H1 (cell line): ENCODE measurements at regions not wholly inside any gene's neighbourhood (a gene's known extent, or its start where the extent isn't known, plus 50 kb on each side); places are given as distances from the start of the nearest gene placed in this dataset.

Experiments used
- CTCF ChIA-PET: fragments of 300-600 bp; sonication (Branson Sonifier 250); formaldehyde crosslinking; loops from one replicate; lab custom pipeline; 2021; ENCODE audit not compliant: partially characterized antibody; lab: Charles Lee
- POLR2A ChIA-PET: fragments of 300-600 bp; sonication (Branson Sonifier 250); formaldehyde crosslinking; loops from one replicate; lab custom pipeline; 2021; ENCODE audit warnings: inconsistent platforms; ENCODE audit not compliant: partially characterized antibody; lab: Charles Lee
- DNase-seq, 2 experiments: peaks; one replicate each; pipeline versions ENCODE4 v3.0.0 to v3.0.0-alpha.2; 2010 to 2022; ENCODE audit warnings: low spot score in 2 of 2, low read depth in 1 of 2, mixed read lengths in 1 of 2
- FAIRE-seq: peaks from 2 replicates; lab custom pipeline; 2011; peaks lifted over from hg19 to GRCh38; lab: Jason Lieb, UNC
- H2AFZ ChIP-seq: 2 replicates; pipeline ENCODE4 v1.8.1; 2012; ENCODE audit warnings: low read length, inconsistent platforms
- H2AK5ac ChIP-seq: 2 replicates; pipeline ENCODE4 v1.6.1; 2013; ENCODE audit warnings: low read depth, low read length
- H2BK120ac ChIP-seq: replicated peaks from 2 replicates; pipeline ENCODE3; 2013; ENCODE audit warnings: low read depth, low read length, inconsistent platforms
- H2BK12ac ChIP-seq: 2 replicates; pipeline ENCODE4 v1.6.1; 2013; ENCODE audit warnings: low read depth, low read length
- H2BK15ac ChIP-seq: 2 replicates; pipeline ENCODE4 v1.6.1; 2013; ENCODE audit warnings: low read length
- H2BK20ac ChIP-seq: 2 replicates; pipeline ENCODE4 v1.6.1; 2013; ENCODE audit warnings: low read length
- H2BK5ac ChIP-seq: 2 replicates; pipeline ENCODE4 v1.6.1; 2013; ENCODE audit warnings: low read depth, low read length
- H3K14ac ChIP-seq: 2 replicates; pipeline ENCODE4 v1.6.1; 2013; ENCODE audit warnings: inconsistent platforms; ENCODE audit not compliant: insufficient read length
- H3K18ac ChIP-seq: 2 replicates; pipeline ENCODE4 v1.6.1; 2013; ENCODE audit warnings: low read length; ENCODE audit errors: extremely low read depth
- H3K23ac ChIP-seq: 2 replicates; pipeline ENCODE4 v1.6.1; 2013; ENCODE audit warnings: inconsistent platforms; ENCODE audit not compliant: insufficient read length
- H3K23me2 ChIP-seq: 2 replicates; pipeline ENCODE4 v1.6.1; 2013; ENCODE audit warnings: low read depth, low read length
- H3K27ac ChIP-seq: 2 replicates; pipeline ENCODE4 v1.6.1; 2011; ENCODE audit warnings: low read depth, low read length, inconsistent platforms
- H3K27me3 ChIP-seq, 4 experiments: replicated peaks in 1 of 4; 1 replicate in 1 of 4; 2 replicates in 3 of 4; pipeline versions ENCODE4 v1.6.1 to v1.8.1; 2011 to 2013; ENCODE audit warnings: low read length in 3 of 4, mild to moderate bottlenecking in 3 of 4, inconsistent platforms in 2 of 4, mixed read lengths in 2 of 4, moderate library complexity in 1 of 4; ENCODE audit not compliant: control insufficient read depth in 3 of 4, insufficient read depth in 3 of 4; ENCODE audit errors: extremely low read depth in 1 of 4
- H3K36me3 ChIP-seq, 4 experiments: 2 replicates each; pipeline versions ENCODE4 v1.6.1 to v1.8.1; 2011 to 2013; ENCODE audit warnings: mild to moderate bottlenecking in 4 of 4, low read length in 3 of 4, moderate library complexity in 2 of 4, control low read depth in 1 of 4, inconsistent platforms in 1 of 4; ENCODE audit not compliant: insufficient read depth in 4 of 4, control insufficient read depth in 2 of 4
- H3K4ac ChIP-seq: replicated peaks from 2 replicates; pipeline ENCODE3; 2013; ENCODE audit warnings: low read length, low read depth, mixed read lengths, inconsistent platforms; ENCODE audit not compliant: insufficient read length
- H3K4me1 ChIP-seq, 4 experiments: replicated peaks in 1 of 4; 1 replicate in 1 of 4; 2 replicates in 3 of 4; pipeline versions ENCODE4 v1.6.1 to v1.8.1; 2011 to 2013; ENCODE audit warnings: low read length in 3 of 4, inconsistent platforms in 2 of 4, mixed read lengths in 1 of 4; ENCODE audit not compliant: insufficient read depth in 4 of 4, control insufficient read depth in 3 of 4
- H3K4me2 ChIP-seq, 2 experiments: 2 replicates each; pipeline versions ENCODE4 v1.6.1 to v1.8.1; 2011 to 2013; ENCODE audit warnings: low read depth in 2 of 2, low read length in 2 of 2, control low read depth in 1 of 2, inconsistent platforms in 1 of 2, mild to moderate bottlenecking in 1 of 2; ENCODE audit not compliant: insufficient read depth in 1 of 2
- H3K4me3 ChIP-seq, 4 experiments: fragments of 200-600, 300-600 bp in 1 of 4; sonication (generic), shearing (Covaris generic), sonication (Bioruptor Twin) in 1 of 4; 2 replicates each; pipeline versions ENCODE4 v1.5.1 to v1.8.1; 2011 to 2016; ENCODE audit warnings: low read length in 4 of 4, low read depth in 3 of 4, control low read depth in 2 of 4, inconsistent platforms in 2 of 4, mild to moderate bottlenecking in 2 of 4, mixed read lengths in 1 of 4, moderate library complexity in 1 of 4; ENCODE audit not compliant: insufficient read depth in 2 of 4; ENCODE audit errors: extremely low read depth in 1 of 4
- H3K56ac ChIP-seq: replicated peaks from 2 replicates; pipeline ENCODE3; 2013; ENCODE audit warnings: low read depth, mild to moderate bottlenecking, mixed read lengths, low read length, inconsistent platforms; ENCODE audit not compliant: insufficient read length
- H3K79me1 ChIP-seq: 2 replicates; pipeline ENCODE4 v1.6.1; 2013; ENCODE audit warnings: low read depth, low read length, control low read depth
- H3K79me2 ChIP-seq, 2 experiments: 2 replicates each; pipeline versions ENCODE4 v1.6.1 to v1.8.1; 2012 to 2013; ENCODE audit warnings: low read length in 2 of 2, mild to moderate bottlenecking in 2 of 2, inconsistent platforms in 1 of 2; ENCODE audit not compliant: insufficient read depth in 2 of 2, control insufficient read depth in 1 of 2
- H3K9ac ChIP-seq, 4 experiments: replicated peaks in 1 of 4; 1 replicate in 1 of 4; 2 replicates in 3 of 4; pipeline versions ENCODE4 v1.6.1 to v1.8.1; 2011 to 2013; ENCODE audit warnings: low read depth in 3 of 4, low read length in 3 of 4, control low read depth in 2 of 4, mild to moderate bottlenecking in 2 of 4, moderate library complexity in 2 of 4, inconsistent platforms in 1 of 4; ENCODE audit errors: extremely low read depth in 1 of 4
- H3K9me3 ChIP-seq, 2 experiments: 2 replicates each; pipeline versions ENCODE4 v1.6.1 to v1.8.1; 2012 to 2013; ENCODE audit warnings: mild to moderate bottlenecking in 2 of 2, moderate library complexity in 2 of 2, control low read depth in 1 of 2, inconsistent platforms in 1 of 2, low read depth in 1 of 2, low read length in 1 of 2, mixed read lengths in 1 of 2; ENCODE audit not compliant: insufficient read depth in 2 of 2
- H4K20me1 ChIP-seq, 2 experiments: replicated peaks in 1 of 2; 2 replicates each; pipeline versions ENCODE3 to v1.8.1; 2011 to 2013; ENCODE audit warnings: inconsistent platforms in 2 of 2, low read length in 2 of 2, mild to moderate bottlenecking in 1 of 2; ENCODE audit not compliant: insufficient read depth in 2 of 2, control insufficient read depth in 1 of 2
- H4K5ac ChIP-seq: 2 replicates; pipeline ENCODE4 v1.6.1; 2013; ENCODE audit warnings: low read length, low read depth, mixed read lengths, inconsistent platforms; ENCODE audit not compliant: insufficient read length
- H4K8ac ChIP-seq: 2 replicates; pipeline ENCODE4 v1.8.0; 2013; ENCODE audit warnings: mild to moderate bottlenecking, moderate library complexity, low read length, inconsistent platforms; ENCODE audit not compliant: insufficient read depth; ENCODE audit errors: extremely low read depth
- H4K91ac ChIP-seq: replicated peaks from 2 replicates; pipeline ENCODE3; 2013; ENCODE audit warnings: low read length, mixed read lengths, inconsistent platforms; ENCODE audit not compliant: insufficient read length
- CTBP2 ChIP-seq: IDR thresholded peaks from 2 replicates; pipeline ENCODE4 v1.7.0; 2011; ENCODE audit warnings: borderline replicate concordance, mild to moderate bottlenecking, moderate library complexity, mixed read lengths, low read length; ENCODE audit not compliant: insufficient read depth, insufficient read length
- GTF2F1 ChIP-seq: IDR thresholded peaks from 2 replicates; pipeline ENCODE4 v1.6.1; 2012; ENCODE audit warnings: low read depth, low read length, improper control_type of control experiment, borderline replicate concordance
- HDAC6 ChIP-seq: IDR thresholded peaks from one replicate; pipeline ENCODE4 v1.7.1; 2012; ENCODE audit warnings: low read depth, mild to moderate bottlenecking, inconsistent platforms, low read length, moderate library complexity
- RBBP5 ChIP-seq: IDR thresholded peaks from 2 replicates; pipeline ENCODE4 v1.7.1; 2012; ENCODE audit warnings: low read depth, mild to moderate bottlenecking, inconsistent platforms, low read length, moderate library complexity, borderline replicate concordance
- SIN3A ChIP-seq, 2 experiments: IDR thresholded peaks in 1 of 2; conservative IDR thresholded peaks in 1 of 2; 2 replicates each; pipeline ENCODE4 v1.6.1; 2011 to 2012; ENCODE audit warnings: low read length in 2 of 2, improper control_type of control experiment in 1 of 2, low read depth in 1 of 2, mild to moderate bottlenecking in 1 of 2
- TF ChIP-seq, protein P1 (sequence below): IDR thresholded peaks from 2 replicates; pipeline ENCODE4 v1.6.1; 2012; ENCODE audit warnings: inconsistent platforms
- TF ChIP-seq, protein P2 (sequence below): IDR thresholded peaks from 2 replicates; pipeline ENCODE4 v1.6.1; 2011; ENCODE audit warnings: low read length, improper control_type of control experiment
- TF ChIP-seq, protein P3 (sequence below): IDR thresholded peaks from 2 replicates; pipeline ENCODE4 v1.6.1; 2012; ENCODE audit warnings: low read length, inconsistent platforms
- TF ChIP-seq, protein P4 (sequence below): IDR thresholded peaks from 2 replicates; pipeline ENCODE4 v1.6.1; 2011; ENCODE audit warnings: low read depth, mild to moderate bottlenecking, low read length; ENCODE audit not compliant: insufficient read depth

DNA sequence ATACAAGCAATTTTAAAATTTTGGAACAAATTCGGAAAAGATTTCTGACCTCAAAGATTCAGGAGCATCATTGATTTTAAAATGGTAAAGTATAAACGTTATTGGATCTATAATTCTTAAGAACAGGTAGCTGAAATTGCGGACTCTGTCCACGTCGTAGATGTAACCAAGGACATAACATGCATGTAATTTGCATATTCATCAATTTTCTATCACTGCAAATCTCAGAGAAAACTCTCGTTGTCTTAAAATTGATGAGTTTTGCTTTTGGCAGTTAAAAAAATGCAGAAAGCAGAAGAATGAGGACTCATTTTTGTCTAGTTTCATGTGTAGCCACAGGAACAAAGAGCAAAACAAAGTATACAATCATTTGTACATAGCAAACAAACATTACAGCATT is 1094.4 kb downstream of the SI start (continued):
- TF ChIP-seq HDAC6, result no peak

DNA sequence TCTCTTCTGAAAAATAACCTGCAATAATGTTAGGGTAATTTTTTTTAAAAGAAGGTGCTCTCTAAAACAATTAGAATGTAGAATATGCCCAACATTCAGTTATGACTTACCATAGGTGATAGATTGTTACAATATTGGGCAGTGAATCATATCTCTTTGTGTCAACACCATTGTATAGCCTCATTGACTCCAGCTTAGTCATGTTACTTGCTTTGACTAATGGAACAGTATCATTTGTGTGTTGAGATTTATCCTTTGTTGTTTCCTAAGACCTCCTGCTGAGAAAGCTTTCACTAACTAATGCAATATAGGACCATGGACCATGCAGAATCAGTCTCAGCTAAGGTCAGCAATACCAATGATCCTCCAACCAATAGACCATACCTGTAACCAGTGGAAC is 1106.4 kb downstream of the SI start:
- no peak overlapping the region for H2BK15ac ChIP-seq
- H3K79me2 ChIP-seq, result no peaks in the 10 kb centered on the region
- no peak overlapping the region for H3K9ac ChIP-seq
- H4K5ac ChIP-seq, result no peak overlapping the region
- H3K14ac ChIP-seq, result no peak overlapping the region
- no peaks in the 10 kb centered on the region for H3K79me1 ChIP-seq
- CTCF ChIA-PET, result interaction anchor here (0.9 to 2.0 kb wide), 4 partner anchors 11 to 192 kb away, joined by 3 to 5 read pairs (median 4); no protein-coding TSS in a partner anchor
- H4K91ac ChIP-seq, result no peak overlapping the region
- no peaks in the 10 kb centered on the region for H3K23me2 ChIP-seq
- H2AFZ ChIP-seq, result no peak overlapping the region
- POLR2A ChIA-PET, result no interaction called here
- H2BK120ac ChIP-seq, result no peak overlapping the region
- H3K9me3 ChIP-seq, result no peaks in the 10 kb centered on the region
- FAIRE-seq (no peak), DNase-seq (no peak)
- H3K4ac ChIP-seq, result no peak overlapping the region
- no peaks in the 10 kb centered on the region for H3K27me3 ChIP-seq
- H3K4me2 ChIP-seq, result no peak overlapping the region
- H4K20me1 ChIP-seq, result no peaks in the 10 kb centered on the region
- no peak overlapping the region for H2BK12ac ChIP-seq
- H4K8ac ChIP-seq, result no peak overlapping the region
- no peak overlapping the region for H3K18ac ChIP-seq
- no peak overlapping the region for H3K27ac ChIP-seq
- H2BK20ac ChIP-seq, result no peak overlapping the region
- no peak overlapping the region for H2AK5ac ChIP-seq
- no peaks in the 10 kb centered on the region for H3K36me3 ChIP-seq
- no peak overlapping the region for H2BK5ac ChIP-seq
- H3K4me3 ChIP-seq, result no peak overlapping the region
- no peak overlapping the region for H3K23ac ChIP-seq
- H3K56ac ChIP-seq, result no peak overlapping the region
- H3K4me1 ChIP-seq, result no peaks in the 10 kb centered on the region
- no peak for TF ChIP-seq SIN3A (conservative IDR thresholded peaks at IDR 0.05 in 1 of 2, IDR thresholded peaks at IDR 0.05 in 1 of 2; ENCODE audit: low read depth in 1 of 2, low read length in 2 of 2)
- no peak for TF ChIP-seq GTF2F1
- TF ChIP-seq, protein P1, sequence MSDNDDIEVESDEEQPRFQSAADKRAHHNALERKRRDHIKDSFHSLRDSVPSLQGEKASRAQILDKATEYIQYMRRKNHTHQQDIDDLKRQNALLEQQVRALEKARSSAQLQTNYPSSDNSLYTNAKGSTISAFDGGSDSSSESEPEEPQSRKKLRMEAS, result no peak
- TF ChIP-seq, protein P2, sequence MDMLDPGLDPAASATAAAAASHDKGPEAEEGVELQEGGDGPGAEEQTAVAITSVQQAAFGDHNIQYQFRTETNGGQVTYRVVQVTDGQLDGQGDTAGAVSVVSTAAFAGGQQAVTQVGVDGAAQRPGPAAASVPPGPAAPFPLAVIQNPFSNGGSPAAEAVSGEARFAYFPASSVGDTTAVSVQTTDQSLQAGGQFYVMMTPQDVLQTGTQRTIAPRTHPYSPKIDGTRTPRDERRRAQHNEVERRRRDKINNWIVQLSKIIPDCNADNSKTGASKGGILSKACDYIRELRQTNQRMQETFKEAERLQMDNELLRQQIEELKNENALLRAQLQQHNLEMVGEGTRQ, result no peak
- TF ChIP-seq, protein P3, sequence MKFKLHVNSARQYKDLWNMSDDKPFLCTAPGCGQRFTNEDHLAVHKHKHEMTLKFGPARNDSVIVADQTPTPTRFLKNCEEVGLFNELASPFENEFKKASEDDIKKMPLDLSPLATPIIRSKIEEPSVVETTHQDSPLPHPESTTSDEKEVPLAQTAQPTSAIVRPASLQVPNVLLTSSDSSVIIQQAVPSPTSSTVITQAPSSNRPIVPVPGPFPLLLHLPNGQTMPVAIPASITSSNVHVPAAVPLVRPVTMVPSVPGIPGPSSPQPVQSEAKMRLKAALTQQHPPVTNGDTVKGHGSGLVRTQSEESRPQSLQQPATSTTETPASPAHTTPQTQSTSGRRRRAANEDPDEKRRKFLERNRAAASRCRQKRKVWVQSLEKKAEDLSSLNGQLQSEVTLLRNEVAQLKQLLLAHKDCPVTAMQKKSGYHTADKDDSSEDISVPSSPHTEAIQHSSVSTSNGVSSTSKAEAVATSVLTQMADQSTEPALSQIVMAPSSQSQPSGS, result no peak
- no peak for TF ChIP-seq RBBP5
- TF ChIP-seq CTBP2, result no peak
- TF ChIP-seq, protein P4, sequence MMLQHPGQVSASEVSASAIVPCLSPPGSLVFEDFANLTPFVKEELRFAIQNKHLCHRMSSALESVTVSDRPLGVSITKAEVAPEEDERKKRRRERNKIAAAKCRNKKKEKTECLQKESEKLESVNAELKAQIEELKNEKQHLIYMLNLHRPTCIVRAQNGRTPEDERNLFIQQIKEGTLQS, result no peak
